NCI-H1092 (cell line): ENCODE measurements at regions not wholly inside any gene's neighbourhood (a gene's known extent, or its start where the extent isn't known, plus 50 kb on each side); places are given as distances from the start of the nearest gene placed in this dataset.

Source experiments
- DNase-seq: peaks from one replicate; lab custom pipeline; 2025; lab: John Stamatoyannopoulos, UW

DNA sequence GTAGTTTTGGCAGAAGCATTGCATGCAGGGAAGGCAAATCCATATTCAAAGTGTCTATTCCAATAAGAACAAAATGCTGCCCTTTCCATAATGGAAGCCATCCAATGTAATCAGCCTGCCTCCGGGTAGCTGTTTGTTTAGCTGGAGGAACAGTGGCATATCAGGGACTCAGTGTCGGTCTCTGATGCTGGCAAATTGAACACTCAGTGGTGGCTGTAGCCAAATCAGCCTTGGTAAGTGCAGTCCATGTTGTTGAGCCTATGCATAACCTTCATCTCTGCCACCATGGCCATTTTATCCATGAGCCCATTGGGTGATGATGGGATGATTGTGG, 147.8 kb upstream of the MAX start:
- DNase-seq: no peak

DNA sequence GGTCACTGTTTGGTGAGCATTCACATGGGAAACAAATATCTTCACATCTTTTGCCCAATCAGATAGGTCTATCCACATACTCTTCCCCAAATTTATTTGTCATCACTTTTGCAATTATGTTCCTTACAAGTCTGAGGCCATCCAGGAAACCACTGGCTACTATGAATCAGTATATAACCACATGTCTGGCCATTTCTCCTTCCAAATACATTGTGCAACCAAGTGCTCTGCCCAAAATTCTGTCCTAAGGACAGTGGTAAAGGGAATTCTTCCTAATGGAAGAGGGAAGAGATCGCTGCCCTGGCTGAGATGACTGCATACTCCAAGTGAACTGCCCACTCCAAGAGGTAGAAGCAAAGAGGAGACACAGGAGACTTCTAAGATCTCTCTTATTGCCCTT, 148.9 kb upstream of the MAX start:
- DNase-seq: no peak

DNA sequence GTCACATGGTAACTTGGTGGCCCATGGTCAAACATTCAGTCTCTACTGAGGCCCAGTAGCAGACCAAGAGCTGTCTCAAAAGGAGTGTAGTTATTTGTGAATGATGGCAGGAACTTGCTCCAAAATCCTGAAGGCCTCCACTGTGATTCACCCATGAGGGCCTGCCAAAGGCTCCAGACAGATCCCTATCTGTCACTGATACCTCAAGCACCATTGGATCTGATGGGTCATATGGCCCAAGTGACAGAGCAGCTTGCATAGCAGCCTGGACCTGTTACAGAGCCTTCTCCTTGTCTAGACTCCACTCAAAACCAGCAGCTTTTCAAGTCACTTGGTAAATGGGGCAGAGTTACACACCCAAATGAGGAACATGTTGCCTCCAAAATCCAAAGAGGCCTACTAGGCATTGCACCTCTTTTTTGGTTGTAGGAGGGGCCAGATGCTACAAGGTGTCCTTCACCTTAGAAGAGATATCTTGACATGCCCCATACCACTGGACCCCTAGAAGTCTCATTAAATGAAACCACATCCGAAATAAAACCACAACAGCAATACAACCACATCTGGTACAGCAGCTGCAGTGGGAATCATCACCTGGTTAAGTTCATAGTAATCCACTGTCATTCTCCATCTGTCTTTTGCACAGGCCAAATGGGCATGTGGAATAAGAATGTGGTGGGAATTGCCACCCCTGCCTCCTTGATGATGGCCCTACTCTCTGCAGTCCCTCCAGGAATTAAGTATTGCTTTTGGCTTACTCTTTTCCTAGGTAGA, 150.4 kb upstream of the MAX start:
- DNase-seq: no peak

DNA sequence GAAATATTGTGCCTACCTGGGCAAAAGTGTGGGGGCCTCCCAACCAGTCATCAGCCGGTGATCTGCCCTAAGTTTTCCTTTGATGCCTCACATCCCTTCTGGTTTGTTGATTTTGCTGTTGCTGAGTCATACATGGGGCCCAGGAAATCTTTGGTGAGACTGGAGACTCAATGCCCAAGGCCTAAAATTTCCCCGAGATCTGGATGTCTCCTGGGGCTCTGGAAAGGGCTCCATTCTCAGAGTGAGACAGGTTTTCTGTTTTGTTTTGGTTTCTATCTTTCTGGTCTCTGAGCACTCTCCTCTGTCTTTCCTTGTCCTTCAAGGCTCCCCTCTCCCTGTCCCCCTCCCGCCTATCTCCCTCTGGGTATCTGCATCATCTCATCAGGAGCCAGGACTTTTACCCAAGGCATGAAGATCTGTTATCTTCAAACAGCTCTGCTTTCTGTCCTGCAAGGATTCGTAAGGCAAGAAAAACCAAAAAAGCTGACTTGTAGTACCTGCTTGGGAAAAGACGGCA, 152.8 kb upstream of the MAX start:
- no peak for DNase-seq

DNA sequence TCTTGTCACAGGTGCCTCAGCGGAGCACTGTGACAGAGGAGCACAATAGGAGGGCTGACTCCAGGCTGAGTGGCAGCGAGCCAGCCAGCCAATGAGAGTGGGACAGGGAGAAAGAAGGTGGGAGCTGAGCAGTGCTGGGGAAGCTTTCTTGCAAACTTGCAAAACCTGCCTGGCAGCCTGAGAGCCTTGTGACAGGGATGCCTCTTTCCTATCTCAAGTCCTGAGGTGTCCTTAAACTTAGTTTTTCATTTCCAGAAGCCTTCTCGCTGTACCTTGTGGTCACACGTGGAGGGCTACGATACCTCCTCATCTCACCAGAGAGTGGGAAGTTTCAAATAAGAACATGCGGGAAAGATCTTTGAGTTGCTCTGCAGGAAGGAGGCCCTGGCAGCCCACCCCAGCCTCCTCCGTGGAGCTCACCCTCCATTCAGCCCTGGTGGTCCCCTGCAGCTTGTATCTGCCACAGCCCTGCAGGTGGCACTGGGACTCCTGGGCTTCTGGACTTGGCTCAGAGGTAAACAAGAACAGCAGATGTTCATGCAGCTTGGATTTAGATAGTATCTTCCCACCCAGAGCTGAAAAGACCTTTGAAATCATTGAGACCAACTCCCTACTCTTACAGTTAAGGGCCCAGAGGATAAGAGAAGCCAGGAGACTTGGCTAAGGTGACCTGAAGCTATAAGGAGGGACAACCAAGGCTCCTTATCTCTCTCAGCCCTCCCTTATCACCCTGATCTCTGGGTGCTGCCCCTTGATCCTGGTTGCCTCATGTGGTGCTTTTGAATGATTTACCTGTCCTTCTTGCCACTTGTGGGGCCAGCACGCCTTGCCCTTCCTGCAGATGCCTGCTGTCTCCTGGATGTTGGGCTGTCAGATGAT, 153.5 kb upstream of the MAX start:
- peak; percentile 22 for DNase-seq

DNA sequence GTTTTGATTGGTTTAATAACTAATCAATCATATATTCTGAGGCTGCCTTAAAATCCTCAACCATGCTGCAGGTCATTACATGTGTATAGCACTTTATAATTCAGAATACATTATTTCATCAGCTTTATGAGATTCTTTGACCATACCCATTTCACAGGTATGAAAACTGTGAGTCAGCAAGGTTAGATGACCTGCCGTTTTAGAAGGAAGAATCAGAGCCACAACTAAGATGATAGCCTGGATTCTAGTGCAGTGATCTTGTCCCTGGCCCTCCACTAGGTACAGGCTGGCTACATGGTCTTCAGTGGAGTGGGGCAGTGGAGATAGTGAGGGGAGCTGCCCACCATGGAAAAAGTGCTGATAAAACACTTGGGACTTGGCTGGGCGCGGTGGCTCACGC, 154.4 kb upstream of the MAX start:
- DNase-seq: no peak

DNA sequence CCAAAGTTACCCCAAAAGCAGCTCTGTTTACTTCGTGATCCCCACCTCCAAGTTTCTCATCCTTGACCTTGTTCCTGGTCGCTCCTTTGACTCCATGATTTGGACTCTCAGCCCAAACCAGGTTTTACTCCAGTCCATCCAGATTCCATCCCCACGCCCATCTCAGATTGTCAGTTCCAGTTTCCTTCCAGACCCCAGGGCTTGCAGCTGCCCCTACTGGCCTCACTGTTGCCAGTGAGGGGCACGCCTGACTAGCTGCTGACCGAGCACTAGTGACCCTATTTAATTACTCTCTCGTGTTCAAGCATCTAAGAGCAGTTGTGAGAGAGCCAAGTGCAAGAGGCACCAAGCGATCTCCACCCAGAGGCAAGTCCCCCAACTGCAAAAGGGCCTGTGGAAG, 155.1 kb upstream of the FUT8 start:
- no peak for DNase-seq

DNA sequence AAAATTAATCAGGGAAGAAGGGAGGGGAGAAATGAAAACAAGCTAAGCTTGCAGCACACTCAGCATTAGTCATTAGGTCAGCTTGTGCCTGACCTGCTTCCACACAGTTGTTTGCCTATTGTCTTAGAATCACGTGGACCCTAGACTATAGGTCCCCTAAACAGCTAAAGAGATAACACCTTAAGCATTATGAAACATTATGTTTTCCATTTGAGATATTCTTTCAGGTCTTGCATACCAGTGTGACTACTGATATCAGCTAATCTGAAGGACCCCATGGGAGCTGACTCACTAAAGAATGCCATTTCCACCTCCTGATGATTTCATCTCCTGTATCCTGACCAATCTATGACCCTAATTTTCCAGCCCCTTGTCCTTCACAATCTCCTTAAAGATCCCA, 154.1 kb upstream of the FUT8 start:
- no peak for DNase-seq

DNA sequence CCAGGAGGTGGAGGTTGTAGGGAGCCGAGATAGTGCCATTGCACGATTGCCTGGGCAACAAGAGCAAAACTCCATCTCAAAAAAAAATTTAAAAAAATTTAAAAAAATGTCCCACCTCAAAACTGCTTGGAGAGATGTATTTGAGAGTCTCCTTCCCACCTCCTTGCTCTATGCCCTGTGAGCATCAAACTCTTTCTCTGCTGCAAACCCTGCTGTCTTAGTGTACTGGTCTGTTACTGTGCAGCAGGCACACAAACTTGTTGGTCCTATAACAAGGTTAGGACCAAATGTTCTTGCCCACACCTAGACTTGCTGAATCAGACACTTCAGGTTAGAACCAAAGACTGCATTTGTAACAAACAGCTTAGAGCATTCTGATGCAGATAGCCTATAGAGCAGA, 153.5 kb upstream of the FUT8 start:
- DNase-seq: no peak

DNA sequence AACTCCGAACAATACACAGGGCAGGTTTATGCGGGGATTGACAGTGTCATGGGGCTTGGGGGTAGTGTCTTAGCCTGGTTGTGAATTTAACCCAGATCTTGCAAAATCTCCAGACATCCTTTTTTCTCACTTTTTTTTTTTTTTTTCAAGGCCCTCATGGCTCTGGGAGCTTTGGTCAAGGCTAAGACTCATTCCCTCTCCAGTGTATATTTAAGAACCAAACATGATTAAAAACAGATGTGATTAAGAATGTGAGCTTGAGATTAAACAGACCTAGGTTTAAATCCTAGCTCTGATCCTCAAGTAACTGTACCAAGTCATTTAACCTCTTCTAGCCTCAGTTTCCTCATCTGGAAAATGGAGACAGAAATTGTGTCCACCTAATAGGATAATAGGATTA, 151.7 kb upstream of the FUT8 start:
- DNase-seq: no peak

DNA sequence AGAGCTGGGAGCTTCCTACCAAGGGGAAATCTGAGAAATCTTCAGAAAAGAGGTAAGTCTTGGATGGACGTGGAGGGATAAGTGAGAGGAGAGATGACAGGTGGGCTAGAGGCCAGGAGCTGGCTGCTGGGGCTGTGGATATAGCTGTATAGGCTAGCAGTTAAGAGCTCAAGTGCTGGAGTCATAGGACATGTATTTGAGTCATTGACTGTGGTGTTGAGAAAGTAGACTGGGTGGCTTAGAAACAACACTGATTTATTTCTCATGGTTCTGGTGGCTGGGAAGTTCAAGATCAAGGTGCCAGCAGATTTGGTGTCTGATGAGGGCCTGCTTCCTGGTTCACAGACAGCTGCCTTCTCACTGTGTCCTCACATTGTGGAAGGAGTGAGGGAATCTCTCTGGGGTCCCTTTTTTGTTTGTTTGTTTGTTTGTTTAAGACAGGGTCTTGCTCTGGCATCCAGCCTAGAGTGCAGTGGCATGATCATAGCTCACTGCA, 151.1 kb upstream of the FUT8 start:
- DNase-seq: no peak

DNA sequence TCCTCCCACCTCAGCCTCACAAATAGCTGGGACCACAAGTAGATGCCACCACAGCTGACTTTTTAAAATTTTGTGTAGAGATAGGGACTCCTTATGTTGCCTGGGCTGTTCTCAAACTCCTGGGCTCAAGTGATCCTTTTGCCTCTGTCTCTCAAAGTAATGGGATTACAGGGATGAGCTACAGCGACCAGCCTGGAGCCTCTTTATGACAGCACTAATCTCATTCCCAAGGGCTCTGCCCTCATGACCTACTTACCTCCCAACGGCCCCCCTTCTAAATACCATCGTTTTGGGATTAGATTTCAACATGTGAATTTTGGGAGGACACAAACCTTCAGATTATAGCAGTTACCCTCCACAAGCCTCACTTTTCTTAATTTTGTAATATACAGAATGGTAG, 150.6 kb upstream of the FUT8 start:
- DNase-seq: no peak

DNA sequence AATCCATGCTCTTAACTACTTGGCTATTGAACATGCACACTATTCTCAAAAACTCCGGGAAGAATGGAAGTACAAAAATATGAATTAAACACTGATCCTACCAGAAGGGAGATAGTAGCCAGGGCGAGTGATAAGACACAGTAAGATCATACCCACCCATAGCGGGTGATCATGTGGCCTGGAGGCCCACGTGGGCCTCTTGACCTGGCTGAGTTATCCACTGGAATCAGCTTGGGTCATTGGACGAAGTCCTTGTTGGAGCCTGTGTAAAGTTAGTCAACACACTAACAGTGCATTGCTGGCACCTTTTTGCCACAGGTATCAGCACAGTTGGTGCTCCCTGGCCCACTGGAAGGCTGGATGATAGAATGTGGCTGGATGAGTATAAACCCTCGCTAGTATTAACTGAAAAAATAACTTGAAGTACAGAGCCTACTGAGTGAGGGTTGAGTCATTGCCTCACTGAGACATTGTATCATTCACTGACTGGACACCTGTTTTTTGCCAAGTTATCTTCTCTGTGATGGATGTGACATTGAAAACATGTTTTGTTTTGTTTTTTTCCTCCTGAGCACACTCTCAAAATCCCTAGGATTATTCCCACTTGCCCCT, 149.2 kb upstream of the FUT8 start:
- DNase-seq: no peak

DNA sequence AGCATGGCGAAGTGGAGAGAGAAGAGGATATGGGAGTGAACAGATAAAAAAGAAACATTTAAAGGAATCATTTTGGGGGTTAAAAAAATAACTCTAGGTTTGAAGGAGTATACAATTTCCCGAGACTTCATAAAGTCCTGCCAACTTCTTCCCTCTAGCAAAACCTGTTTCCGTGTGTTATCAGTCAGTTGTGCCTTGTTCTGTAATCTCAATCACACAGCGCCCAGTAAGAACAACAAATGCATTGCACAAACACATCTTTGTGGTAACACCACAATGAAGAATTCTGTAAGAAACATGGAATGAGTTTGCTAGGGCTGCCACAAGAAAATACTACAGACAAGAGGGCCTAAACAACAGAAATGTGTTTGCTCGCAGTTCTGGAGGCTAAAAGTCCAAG, 144.7 kb upstream of the FUT8 start:
- no peak for DNase-seq

DNA sequence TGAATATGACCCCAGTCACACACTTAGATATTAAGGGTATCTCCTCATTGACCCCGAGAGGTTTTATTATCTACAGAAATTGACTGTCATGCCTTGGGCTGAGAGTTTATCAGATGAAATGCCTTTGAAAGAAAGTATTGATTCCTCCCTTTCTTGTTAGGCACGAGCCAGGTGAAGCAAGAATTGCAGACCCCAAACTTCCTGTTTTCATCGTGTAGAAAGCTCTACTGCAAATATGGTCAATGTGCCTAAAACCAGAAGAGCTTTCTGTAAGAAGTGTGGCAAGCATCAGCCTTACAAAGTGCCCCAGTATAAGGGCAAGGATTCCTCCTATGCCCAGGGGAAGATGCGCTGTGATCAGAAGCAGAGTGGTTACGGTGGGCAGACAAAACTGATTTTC, 143.9 kb upstream of the FUT8 start:
- no peak for DNase-seq

DNA sequence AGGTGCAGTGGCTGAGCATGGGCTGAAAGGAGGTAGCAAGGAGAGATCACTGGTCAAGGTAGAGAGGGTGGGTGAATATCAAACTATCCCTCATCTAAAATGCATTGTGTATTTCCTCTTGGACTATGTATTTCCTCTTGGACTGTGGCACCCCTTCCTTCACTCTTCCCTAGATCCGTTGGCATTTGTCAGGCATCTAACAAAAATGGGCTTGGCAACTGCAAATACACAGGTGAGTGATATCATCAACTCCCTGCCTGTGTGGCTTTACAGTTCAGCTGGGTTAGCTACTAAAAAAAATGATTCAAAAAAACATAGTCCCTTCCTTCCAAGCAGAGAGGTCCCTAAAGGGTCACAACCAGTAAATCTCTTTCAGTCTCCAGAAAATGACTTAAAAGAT, 142.8 kb upstream of the FUT8 start:
- no peak for DNase-seq

DNA sequence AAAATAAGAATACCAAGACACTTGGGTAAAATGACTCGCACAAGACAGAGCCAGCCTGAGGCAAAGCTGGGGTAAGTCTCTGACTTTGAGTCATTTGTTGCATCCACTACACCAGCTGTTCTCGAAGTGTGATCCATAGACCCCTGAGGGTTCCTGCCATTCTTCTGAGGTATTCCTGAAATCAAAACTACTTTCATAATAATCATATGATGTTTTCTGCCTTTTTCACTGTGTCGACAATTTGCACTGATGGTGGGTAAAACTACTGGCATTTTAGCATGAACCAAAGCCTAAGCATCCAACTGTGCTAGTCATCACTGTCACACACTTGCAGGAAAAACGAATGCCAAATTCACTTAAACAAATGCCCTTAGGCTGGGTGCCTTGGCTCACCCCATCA, 135.5 kb upstream of the FUT8 start:
- DNase-seq: no peak

DNA sequence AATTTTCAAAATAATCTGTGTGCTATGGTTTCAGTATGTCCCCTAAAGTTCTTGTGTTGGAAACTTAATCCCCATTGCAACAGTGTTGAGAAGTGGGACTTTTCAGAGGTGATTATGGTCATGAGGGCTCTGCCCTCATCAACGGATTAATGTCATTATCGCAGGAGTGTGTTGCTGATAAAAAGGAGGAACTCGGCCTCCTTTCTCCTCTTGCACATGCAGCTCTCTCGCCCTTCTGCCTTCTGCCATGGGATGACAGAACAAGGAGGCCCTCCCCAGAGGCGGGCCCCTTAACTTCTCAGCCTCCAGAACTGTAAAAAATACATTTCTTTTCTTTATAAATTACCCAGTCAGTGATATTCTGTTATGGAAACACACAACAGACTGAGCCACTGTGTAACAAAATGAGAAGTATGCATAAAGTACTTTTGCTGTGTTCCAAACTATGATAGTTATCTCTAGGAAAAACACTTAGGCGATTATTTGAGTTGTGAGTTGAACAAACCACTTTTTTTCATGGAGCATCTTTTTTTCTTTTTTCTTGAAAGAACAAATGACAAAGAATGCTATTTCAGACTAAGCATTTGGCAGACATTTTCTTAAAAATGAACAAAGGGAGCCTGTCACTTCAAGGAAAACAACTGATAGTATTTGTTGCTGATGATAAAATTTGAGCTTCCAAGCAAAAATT, 134.8 kb upstream of the FUT8 start:
- no peak for DNase-seq

DNA sequence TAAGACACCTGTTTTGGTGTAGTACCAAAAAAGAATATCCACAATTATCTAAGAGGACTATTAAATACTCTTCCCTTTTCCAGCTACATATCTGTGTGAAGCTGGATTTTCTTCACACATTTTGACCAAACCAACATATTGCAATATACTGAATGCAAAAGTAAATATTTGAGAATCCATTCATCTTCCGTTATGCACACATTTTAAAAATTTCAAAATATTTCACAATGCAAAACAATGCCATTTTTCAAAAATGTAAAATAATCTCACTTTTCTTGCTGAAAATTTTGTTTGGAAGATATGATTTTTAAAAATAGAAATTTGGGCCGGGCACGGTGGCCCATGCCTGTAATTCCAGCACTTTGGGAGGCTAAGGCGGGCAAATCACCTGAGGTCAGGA, 133.9 kb upstream of the FUT8 start:
- DNase-seq: no peak

DNA sequence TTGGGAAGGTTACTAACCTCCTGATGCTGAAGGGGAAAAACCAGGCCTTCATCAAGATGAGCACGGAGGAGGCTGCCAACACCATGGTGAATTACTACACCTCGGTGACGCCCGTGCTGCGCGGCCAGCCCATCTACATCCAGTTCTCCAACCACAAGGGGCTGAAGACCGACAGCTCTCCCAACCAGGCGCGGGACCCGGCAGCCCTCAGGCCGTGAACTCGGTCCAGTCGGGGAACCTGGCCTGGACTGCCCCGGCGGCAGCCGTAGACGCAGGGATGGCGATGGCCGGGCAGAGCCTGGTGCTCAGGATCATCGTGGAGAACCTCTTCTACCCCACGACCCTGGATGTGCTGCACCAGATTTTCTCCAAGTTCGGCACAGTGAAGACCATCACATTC, 133.0 kb upstream of the FUT8 start:
- DNase-seq: no peak

DNA sequence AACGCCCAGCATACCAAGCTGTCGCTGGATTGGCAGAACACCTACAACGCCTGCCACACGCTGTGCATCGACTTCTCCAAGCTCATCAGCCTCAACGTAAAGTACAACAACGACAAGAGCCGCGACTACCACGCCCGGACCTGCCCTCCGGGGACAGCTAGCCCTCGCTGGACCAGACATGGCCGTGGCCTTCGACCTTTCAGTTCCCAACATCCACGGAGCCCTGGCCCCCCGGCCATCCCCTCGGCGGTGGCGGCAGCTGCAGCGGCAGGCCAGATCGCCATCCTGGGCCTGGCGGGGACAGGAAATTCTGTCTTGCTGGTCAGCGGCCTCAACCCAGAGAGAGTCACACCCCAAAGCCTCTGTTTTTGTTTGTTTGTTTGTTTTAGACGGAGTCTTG, 132.6 kb upstream of the FUT8 start:
- no peak for DNase-seq

DNA sequence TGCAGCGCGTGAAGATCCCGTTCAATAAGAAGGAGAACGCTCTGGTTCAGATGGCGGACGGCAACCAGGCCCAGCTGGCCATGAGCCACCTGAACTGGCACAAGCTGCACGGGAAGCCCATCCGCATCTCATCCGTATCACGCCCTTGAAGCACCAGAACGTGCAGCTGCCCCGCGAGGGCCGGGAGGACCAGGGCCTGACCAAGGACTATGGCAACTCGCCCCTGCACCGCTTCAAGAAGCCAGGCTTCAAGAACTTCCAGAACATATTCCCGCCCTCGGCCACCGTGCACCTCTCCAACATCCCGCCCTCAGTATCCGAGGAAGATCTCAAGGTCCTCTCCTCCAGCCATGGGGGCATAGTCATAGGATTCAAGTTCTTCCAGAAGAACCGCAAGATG, 131.9 kb upstream of the FUT8 start:
- DNase-seq: no peak
